Kidney epithelial cell (primary cell): ENCODE measurements at regions not wholly inside any gene's neighbourhood (a gene's known extent, or its start where the extent isn't known, plus 50 kb on each side); places are given as distances from the start of the nearest gene placed in this dataset.

ENCODE experiments used
- DNase-seq: peaks from one replicate; pipeline ENCODE4 v3.0.0-alpha.2; 2010; ENCODE audit warnings: low read depth
- H3K27me3 ChIP-seq: 2 replicates; pipeline ENCODE4 v1.6.0; 2011; ENCODE audit warnings: low read length; ENCODE audit not compliant: control insufficient read depth, insufficient read depth
- H3K36me3 ChIP-seq: 2 replicates; pipeline ENCODE4 v1.5.1; 2011; ENCODE audit warnings: low read length; ENCODE audit not compliant: control insufficient read depth, insufficient read depth
- H3K4me3 ChIP-seq: 2 replicates; pipeline ENCODE4 v1.5.1; 2011; ENCODE audit warnings: low read depth, mild to moderate bottlenecking, control low read depth, low read length
- TF ChIP-seq, protein P1 (sequence below): IDR thresholded peaks from 2 replicates; pipeline ENCODE4 v1.5.1; 2011; ENCODE audit warnings: mild to moderate bottlenecking, moderate library complexity, low read length, control low read depth, inconsistent platforms; ENCODE audit not compliant: insufficient read depth, poor library complexity, severe bottlenecking

DNA sequence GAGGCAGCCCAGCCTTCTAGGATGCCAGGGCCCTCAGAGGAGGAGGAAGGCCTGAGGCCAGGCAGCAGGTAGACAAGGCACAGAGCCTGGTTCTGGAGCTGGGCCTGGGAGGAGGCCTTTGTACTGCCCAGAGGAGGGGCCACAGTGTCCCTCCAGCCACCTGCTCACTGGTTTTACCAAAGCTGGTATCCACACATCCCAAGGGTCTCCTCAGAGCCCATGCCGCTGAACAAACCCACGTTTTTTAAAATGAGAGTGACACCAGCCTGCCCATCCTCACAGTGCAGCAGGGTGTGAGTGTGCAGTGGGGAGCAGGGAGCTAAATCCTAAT lies 162.7 kb downstream of the LY86 start:
- TF ChIP-seq, protein P1, sequence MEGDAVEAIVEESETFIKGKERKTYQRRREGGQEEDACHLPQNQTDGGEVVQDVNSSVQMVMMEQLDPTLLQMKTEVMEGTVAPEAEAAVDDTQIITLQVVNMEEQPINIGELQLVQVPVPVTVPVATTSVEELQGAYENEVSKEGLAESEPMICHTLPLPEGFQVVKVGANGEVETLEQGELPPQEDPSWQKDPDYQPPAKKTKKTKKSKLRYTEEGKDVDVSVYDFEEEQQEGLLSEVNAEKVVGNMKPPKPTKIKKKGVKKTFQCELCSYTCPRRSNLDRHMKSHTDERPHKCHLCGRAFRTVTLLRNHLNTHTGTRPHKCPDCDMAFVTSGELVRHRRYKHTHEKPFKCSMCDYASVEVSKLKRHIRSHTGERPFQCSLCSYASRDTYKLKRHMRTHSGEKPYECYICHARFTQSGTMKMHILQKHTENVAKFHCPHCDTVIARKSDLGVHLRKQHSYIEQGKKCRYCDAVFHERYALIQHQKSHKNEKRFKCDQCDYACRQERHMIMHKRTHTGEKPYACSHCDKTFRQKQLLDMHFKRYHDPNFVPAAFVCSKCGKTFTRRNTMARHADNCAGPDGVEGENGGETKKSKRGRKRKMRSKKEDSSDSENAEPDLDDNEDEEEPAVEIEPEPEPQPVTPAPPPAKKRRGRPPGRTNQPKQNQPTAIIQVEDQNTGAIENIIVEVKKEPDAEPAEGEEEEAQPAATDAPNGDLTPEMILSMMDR: no peak
- DNase-seq: no peak
- Histone ChIP-seq H3K36me3 (no peaks in the 10 kb centered on the region), H3K27me3 (no peaks in the 10 kb centered on the region), H3K4me3 (no peak overlapping the region)

DNA sequence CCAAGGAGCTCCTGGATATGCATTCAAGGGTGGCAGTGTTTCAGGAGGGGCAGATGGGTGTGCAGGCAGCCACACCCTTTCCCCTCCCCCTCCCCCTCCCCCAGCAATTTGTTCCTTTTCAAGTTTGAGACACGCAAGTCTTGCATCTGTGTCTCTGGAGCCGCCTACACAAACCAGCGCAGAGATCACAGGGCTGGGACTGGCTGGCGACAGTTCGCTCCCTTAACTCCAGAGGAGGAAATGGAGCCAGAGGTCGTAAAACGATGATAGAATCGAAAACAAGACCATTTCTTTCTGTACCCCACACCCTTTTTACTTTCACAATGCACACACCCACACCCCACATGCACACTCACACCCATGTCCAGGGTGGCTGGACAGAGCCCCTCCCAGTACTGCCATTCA lies 163.1 kb downstream of the LY86 start:
- no peaks in the 10 kb centered on the region for H3K36me3 ChIP-seq
- no peak overlapping the region for H3K4me3 ChIP-seq
- TF ChIP-seq, protein P1: no peak
- DNase-seq: no peak
- no peaks in the 10 kb centered on the region for H3K27me3 ChIP-seq

DNA sequence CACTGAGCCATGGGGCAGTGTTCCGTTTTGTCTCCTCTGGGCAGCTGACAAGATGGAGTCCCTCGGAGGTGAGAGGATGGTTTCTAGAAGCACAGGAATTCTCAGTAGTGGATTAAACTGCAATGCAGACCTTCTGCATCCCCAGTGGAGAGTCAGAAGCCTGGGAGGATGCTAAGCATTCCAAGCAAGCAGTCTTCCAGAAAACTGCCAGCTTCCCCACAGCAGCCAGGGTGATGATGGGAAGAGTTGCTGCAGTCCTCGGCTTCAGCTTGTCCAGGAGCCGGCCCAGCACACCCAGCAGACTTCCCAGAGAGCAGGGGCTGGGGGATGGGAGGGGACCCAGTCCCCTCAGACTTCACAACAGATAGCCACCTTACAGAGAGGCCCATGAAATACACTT lies 163.6 kb downstream of the LY86 start:
- H3K4me3 ChIP-seq: no peak overlapping the region
- DNase-seq: peak; percentile 80
- H3K36me3 ChIP-seq: no peaks in the 10 kb centered on the region
- TF ChIP-seq, protein P1: no peak
- no peaks in the 10 kb centered on the region for H3K27me3 ChIP-seq

DNA sequence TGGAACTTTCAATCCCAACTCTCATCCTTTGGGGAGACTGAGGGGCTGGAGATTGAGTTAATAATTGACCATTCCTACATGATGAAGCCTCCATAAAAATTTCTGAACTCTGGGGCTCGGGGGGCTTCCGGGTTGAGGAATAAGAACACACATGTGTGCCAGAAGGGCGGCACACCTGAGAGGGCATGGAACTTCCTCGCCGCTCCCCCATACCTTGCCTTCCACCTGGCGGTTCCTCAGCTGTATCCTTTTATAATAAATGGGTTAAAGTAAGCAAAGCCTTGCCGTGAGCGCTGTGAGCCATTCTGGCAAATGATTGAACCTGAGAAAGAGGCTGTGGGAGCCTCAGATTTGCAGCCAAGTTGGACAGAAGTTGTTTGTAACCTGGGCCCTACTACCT lies 164.8 kb downstream of the LY86 start:
- H3K27me3 ChIP-seq: no peaks in the 10 kb centered on the region
- TF ChIP-seq, protein P1: no peak
- no peaks in the 10 kb centered on the region for H3K36me3 ChIP-seq
- DNase-seq: no peak
- no peak overlapping the region for H3K4me3 ChIP-seq

DNA sequence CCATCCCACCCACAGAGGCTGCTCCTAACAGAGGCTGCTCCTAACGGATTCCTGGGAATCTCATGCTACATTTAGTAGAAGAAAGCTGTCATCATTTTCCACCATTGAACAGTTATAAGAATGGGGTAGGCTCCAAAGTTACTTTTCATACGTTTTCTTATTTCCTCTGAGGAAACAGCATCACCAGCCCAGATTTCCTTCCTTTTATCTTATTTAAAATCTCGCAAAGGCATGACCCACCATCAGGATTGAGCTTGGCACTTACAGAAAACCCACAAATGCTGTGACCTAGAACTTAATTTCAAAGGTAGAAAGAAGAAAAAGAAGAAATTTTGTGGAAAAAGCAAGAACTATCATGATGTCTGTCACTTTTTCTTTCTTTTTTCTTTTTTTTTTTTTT lies 168.0 kb downstream of the LY86 start:
- no peak for DNase-seq
- no peaks in the 10 kb centered on the region for H3K36me3 ChIP-seq
- H3K27me3 ChIP-seq: no peaks in the 10 kb centered on the region
- TF ChIP-seq, protein P1: no peak
- H3K4me3 ChIP-seq: no peak overlapping the region

DNA sequence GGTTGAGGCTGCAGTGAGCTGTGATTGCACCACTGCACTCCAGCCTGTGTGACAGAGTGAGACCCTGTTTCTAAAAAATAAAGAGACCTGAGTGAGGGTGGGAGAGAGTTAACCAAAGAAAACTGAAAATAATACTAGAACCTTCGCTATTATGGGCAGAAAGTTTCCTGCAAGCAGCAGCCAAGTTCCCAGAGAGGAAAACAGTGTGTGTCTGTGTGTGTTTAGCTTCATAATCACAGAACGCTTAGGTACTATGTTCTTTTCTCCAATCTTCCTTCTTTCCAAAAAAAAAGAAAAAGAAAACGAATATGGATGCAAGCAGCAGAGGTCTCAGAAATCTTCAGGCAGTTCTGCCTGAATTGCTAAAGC lies 170.0 kb downstream of the LY86 start:
- H3K4me3 ChIP-seq: no peak overlapping the region
- no peak for DNase-seq
- no peaks in the 10 kb centered on the region for H3K36me3 ChIP-seq
- no peaks in the 10 kb centered on the region for H3K27me3 ChIP-seq
- TF ChIP-seq, protein P1: no peak
